SU-DHL-6 (cell line): ENCODE measurements at regions not wholly inside any gene's neighbourhood (a gene's known extent, or its start where the extent isn't known, plus 50 kb on each side); places are given as distances from the start of the nearest gene placed in this dataset.

Experiments
- CTCF ChIP-seq: fragments of 200-600 bp; sonication (generic); IDR thresholded peaks from one replicate; pipeline ENCODE4 v1.5.1; 2017; ENCODE audit warnings: antibody characterized with exemption, mild to moderate bottlenecking, low read length, moderate library complexity; ENCODE audit not compliant: insufficient read depth, poor library complexity, severe bottlenecking
- EZH2phosphoT487 ChIP-seq: fragments of 200-600 bp; sonication (generic), shearing (Covaris generic); conservative IDR thresholded peaks from 2 replicates; pipeline ENCODE4 v1.6.1; 2018; ENCODE audit warnings: mild to moderate bottlenecking, antibody characterized with exemption, low read length, moderate library complexity, mixed read lengths

- TF ChIP-seq CTCF (no peak), EZH2phosphoT487 (no peak)
These were observed 59.4 kb upstream of the TSHZ3 start for GRCh38 chr19:31408460-31409124.
